Urothelium cell line (cell line): ENCODE measurements at regions not wholly inside any gene's neighbourhood (a gene's known extent, or its start where the extent isn't known, plus 50 kb on each side); places are given as distances from the start of the nearest gene placed in this dataset.

Source experiments
- DNase-seq: peaks from one replicate; pipeline ENCODE4 v3.0.0; 2011; ENCODE audit warnings: low spot score, mixed read lengths
- FAIRE-seq: peaks from 2 replicates; lab custom pipeline; 2011; peaks lifted over from hg19 to GRCh38; lab: Jason Lieb, UNC

DNA sequence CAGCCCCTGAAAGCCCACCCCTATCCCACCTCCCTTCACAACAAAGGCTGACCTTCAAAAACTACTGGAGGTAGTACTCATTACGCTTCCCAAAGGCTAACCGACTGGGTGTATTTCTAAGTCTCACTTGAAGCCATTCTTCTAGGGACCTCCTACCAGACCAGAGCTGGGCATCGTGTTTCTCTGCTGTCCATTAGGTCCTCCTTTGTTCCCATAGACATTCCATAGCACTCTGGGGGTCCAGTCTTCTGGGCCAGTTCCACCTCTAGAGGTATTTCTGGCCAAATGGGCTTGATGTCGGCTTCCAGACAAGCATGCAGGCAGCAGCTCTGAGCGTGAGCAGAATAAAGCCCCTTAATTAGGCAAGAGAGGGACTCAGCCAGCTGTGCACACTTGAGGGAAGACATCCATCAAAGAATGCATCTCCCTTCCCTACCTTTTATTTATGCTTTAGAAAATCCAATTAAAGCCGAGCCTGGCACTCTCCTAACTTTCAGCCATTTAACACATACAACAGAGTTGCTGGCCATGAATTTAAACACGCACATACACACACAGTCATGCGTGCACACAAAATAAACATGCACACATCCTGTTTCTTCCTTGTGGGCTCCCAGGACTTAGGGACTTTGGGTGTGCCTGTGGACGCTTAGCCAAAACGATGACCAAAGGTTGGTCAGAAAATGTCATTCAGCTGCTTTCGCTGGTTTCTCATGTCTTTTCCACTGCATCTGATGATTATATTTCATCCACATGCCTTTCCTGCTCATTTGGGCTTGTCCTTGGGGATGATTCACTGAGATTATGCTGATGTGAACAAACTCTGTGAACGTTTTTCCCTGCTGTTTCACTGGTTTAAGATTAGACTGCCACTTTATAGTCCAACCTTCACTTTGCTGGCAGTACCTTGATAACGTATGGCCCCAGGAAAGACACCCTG, 362.0 kb upstream of the NFE2L3 start:
- FAIRE-seq = no peak
- no peak for DNase-seq

DNA sequence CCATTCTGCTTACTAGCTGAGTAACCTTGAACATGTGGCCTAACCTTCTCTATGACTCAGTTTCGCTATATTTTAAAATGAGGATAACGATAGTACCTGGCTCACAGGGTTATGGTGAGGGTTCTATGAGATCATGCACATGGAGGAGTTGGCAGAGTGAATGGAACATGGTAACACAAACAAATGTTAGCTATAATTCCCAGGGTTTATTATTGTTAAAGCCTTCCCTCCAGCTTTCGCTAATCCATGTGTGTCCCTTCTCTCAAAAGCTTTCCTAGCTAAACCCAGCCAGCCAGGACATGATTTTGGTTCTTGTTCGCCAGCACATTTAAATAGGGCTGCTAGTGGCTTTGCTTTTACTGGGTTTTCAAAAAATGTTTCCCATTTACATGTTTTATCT, 361.0 kb upstream of the NFE2L3 start:
- no peak for FAIRE-seq
- no peak for DNase-seq

- no peak for DNase-seq
- FAIRE-seq = no peak
These were observed 359.4 kb upstream of the NFE2L3 start for GRCh38 chr7:25792586-25792985.

- DNase-seq = no peak
- FAIRE-seq = no peak
These were observed 356.2 kb upstream of the NFE2L3 start for GRCh38 chr7:25795824-25796235.

GRCh38 chr7:25798344-25798743, 353.7 kb upstream of the NFE2L3 start:
- FAIRE-seq (no peak), DNase-seq (no peak)

GRCh38 chr7:25801214-25801613, 350.8 kb upstream of the NFE2L3 start:
- no peak for FAIRE-seq
- DNase-seq = no peak

GRCh38 chr7:25802057-25802456, 349.9 kb upstream of the NFE2L3 start:
- no peak for FAIRE-seq
- no peak for DNase-seq

GRCh38 chr7:25802473-25802872, 349.5 kb upstream of the NFE2L3 start:
- no peak for FAIRE-seq
- no peak for DNase-seq

GRCh38 chr7:25803117-25803887, 348.7 kb upstream of the NFE2L3 start:
- no peak for FAIRE-seq
- no peak for DNase-seq

GRCh38 chr7:25804154-25804553, 347.8 kb upstream of the NFE2L3 start:
- FAIRE-seq = no peak
- DNase-seq = no peak

DNA sequence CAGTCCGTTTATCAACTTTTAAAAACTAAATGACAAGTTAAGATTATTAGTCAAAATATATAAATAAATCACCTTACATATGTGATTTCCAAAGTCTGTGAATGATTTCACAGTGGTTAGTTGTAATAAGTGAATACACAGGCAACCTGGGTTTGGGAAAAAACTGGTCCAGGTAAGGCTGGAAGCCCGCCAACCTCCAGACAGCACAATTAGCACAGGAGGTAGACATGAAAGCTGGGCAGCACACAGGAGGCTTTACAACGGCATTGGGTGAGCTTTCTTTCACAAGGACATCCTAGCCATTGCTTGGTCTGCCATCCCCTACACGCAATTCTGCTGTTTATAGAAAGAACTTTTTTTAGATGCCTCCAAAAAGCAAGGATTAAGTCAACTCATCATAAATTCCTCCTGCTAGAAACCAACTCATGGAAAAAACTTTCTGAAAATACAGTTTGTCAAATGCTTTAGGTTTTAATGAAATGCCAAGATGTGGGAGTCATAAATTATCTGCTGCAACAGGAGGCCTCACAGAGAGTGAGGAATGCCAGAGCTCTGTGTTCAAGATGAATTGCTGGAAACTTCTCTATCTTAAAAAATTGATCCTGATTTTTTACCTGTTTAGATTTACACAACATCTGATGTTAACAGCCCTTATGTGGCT, 346.8 kb upstream of the NFE2L3 start:
- no peak for FAIRE-seq
- DNase-seq = no peak

DNA sequence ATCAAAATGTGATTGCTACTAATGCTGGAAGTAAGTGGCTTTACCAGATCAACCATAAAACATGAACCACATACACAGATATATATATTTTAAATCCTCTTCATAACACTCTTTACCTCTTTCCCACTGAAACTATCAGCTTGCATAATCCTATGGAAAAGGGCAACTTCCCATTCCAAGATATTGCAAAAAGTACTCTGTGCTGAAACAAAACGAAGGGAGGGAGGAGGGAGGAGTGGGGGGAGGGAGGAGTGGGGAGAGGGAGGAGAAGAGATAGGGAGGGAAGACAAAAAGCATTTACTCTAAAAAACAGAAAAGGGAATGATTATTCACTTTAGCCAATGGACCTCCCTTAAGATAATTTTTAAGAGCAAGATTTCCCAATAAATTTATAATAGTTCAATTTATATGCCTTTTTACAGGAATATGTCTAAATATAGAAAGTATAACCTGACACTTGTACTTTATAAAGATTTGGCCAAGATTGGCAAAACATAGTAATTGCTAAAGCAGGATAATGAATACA, 344.8 kb upstream of the NFE2L3 start:
- no peak for DNase-seq
- FAIRE-seq = no peak

GRCh38 chr7:25809441-25809840, 342.6 kb upstream of the NFE2L3 start:
- DNase-seq (no peak), FAIRE-seq (no peak)

GRCh38 chr7:25812086-25812850, 339.7 kb upstream of the NFE2L3 start:
- FAIRE-seq (peak; percentile 56), DNase-seq (no peak)

GRCh38 chr7:25813381-25813780, 338.6 kb upstream of the NFE2L3 start:
- DNase-seq (no peak), FAIRE-seq (no peak)

- DNase-seq (no peak), FAIRE-seq (no peak)
These were observed 336.3 kb upstream of the NFE2L3 start for GRCh38 chr7:25815711-25816110.

DNA sequence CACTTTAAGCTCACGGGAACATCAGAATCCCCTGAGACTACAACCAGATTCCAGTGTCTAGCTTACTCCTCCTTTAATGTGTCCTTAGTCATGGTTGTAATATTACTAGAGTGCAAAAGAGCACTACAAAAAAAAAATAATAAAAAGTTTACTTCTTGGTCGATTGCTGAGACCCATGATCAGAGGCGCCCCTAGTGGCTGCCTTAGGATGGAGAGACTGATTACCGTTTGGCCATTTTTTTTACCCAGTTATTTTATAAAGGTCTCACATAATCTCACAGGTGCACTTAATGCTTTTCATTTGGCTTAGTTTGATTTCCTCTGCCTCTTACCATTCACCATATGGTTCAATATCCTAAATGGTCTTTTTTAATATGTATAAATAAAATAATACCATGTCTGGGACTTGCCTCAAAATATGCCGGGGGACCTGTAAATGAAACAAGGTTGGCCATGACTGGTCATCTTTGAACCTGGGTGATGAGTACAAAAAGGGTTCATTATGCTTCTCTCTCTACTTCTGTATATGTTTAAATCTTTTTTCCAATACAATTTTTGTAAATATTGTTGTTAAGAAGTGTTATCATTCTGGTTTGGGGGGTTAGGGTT, 331.5 kb upstream of the NFE2L3 start:
- DNase-seq = no peak
- FAIRE-seq = no peak

DNA sequence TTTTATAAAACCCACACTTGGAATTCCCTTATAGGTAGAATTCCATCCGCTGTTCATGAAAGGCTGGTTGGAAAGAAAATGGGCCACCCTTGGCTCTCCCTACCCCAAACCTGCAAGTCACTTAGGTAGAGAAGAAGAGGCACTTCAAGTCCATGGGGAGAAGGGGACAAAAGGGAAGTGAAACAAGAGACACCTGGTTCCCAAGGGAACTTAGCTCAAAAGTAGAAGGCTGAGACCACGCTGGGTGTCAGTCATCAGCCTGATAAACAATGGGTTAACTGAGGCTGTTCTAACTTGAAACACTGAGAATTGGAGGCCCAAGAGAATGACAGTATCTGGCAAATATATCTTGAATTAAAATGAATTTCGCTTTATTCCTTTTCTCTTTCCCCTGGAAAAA, 330.8 kb upstream of the NFE2L3 start:
- no peak for FAIRE-seq
- DNase-seq = no peak

- no peak for FAIRE-seq
- DNase-seq = no peak
These were observed 329.2 kb upstream of the NFE2L3 start for GRCh38 chr7:25822823-25823222.

GRCh38 chr7:25823571-25823970, 328.4 kb upstream of the NFE2L3 start:
- no peak for DNase-seq
- FAIRE-seq = no peak
